ENCODE measurements at regions not wholly inside any gene's neighbourhood (a gene's known extent, or its start where the extent isn't known, plus 50 kb on each side); places are given as distances from the start of the nearest gene placed in this dataset.

GRCh38 chr2:106009096-106009495 lies 185.0 kb downstream of the UXS1 start:
- Mint-ChIP-seq H3K36me3 (peaks cover 66% of the 10 kb centered on the region), H3K9me3 (peaks cover 71% of the 10 kb centered on the region), H3K27me3 (ENCODE audit: low read depth) (peaks cover 14% of the 10 kb centered on the region), H3K4me1 (peaks cover 23% of the 10 kb centered on the region), H3K4me3 (no peak overlapping the region), H3K27ac (no peak overlapping the region)
- ChIA-PET CTCF (no interaction called here), POLR2A (no interaction called here)
- no peak for ATAC-seq
- DNase-seq (ENCODE audit: low spot score): no peak
- TF ChIP-seq ZNF425 (CRISPR knock-in tag; conservative IDR thresholded peaks at IDR 0.05) (no peak), TEAD1 (CRISPR knock-in tag; IDR thresholded peaks at IDR 0.05) (no peak), CREM (CRISPR knock-in tag; IDR thresholded peaks at IDR 0.05) (no peak), FOXK1 (CRISPR knock-in tag; IDR thresholded peaks at IDR 0.05) (no peak), ZNF416 (CRISPR knock-in tag; IDR thresholded peaks at IDR 0.05) (no peak), ZNF232 (CRISPR knock-in tag; IDR thresholded peaks at IDR 0.05) (no peak), JAZF1 (CRISPR knock-in tag; IDR thresholded peaks at IDR 0.05) (no peak), ZNF281 (CRISPR knock-in tag; IDR thresholded peaks at IDR 0.05) (no peak), IRF2 (CRISPR knock-in tag; IDR thresholded peaks at IDR 0.05; ENCODE audit: borderline replicate concordance, low read depth) (no peak), FOXP1 (CRISPR knock-in tag; IDR thresholded peaks at IDR 0.05; ENCODE audit: borderline replicate concordance) (no peak), E2F5 (CRISPR knock-in tag; IDR thresholded peaks at IDR 0.05) (no peak), SMAD3 (CRISPR knock-in tag; IDR thresholded peaks at IDR 0.05; ENCODE audit: borderline replicate concordance) (no peak), E2F4 (CRISPR knock-in tag; IDR thresholded peaks at IDR 0.05; ENCODE audit: borderline replicate concordance, low read depth) (no peak), ZNF263 (CRISPR knock-in tag; IDR thresholded peaks at IDR 0.05; ENCODE audit: low read depth) (no peak), ZNF671 (CRISPR knock-in tag; IDR thresholded peaks at IDR 0.05) (no peak), CBFB (CRISPR knock-in tag; IDR thresholded peaks at IDR 0.05; ENCODE audit: low read depth) (no peak), NFATC4 (CRISPR knock-in tag; IDR thresholded peaks at IDR 0.05) (no peak), ZNF138 (CRISPR knock-in tag; conservative IDR thresholded peaks at IDR 0.05) (no peak), ZBTB21 (CRISPR knock-in tag; IDR thresholded peaks at IDR 0.05; ENCODE audit: borderline replicate concordance) (no peak), AR (CRISPR knock-in tag; IDR thresholded peaks at IDR 0.05) (no peak)
